Heart left ventricle (tissue), 16 donors: ENCODE measurements at regions not wholly inside any gene's neighbourhood (a gene's known extent, or its start where the extent isn't known, plus 50 kb on each side); places are given as distances from the start of the nearest gene placed in this dataset.

Experiments
- ATAC-seq, 4 donors: fragments of 200-7000 bp; cut with Tn5 transposase; one replicate each; pipeline ENCODE4 v1.9.1; 2020 to 2022; ENCODE audit warnings: moderate library complexity in 4 of 4, mild to moderate bottlenecking in 3 of 4, moderate number of reproducible peaks in 1 of 4
- DNase-seq, 5 donors: peaks; one replicate each; pipeline ENCODE4 v3.0.0-alpha.2; 2020
- H3K27ac ChIP-seq, 12 donors: fragments of 200-600 bp; sonication (generic) in 4 of 12; one replicate each; pipeline versions ENCODE4 v1.5.0 to v1.8.0; 2016 to 2022; ENCODE audit warnings: mild to moderate bottlenecking in 2 of 12
- H3K27me3 ChIP-seq, 9 donors: fragments of 200-600 bp; sonication (generic) in 2 of 9; one replicate each; pipeline versions ENCODE4 v1.5.1 to v1.8.0; 2016 to 2022; ENCODE audit warnings: mild to moderate bottlenecking in 3 of 9
- H3K36me3 ChIP-seq, 9 donors: fragments of 200-600 bp; sonication (generic) in 2 of 9; one replicate each; pipeline versions ENCODE4 v1.5.0 to v1.8.0; 2018 to 2022; ENCODE audit warnings: mild to moderate bottlenecking in 2 of 9
- H3K4me1 ChIP-seq, 12 donors: fragments of 200-600 bp; sonication (generic) in 4 of 12; one replicate each; pipeline versions ENCODE4 v1.5.0 to v1.8.0; 2016 to 2022; ENCODE audit warnings: mild to moderate bottlenecking in 3 of 12
- H3K4me3 ChIP-seq, 12 donors: fragments of 200-600 bp; sonication (generic) in 4 of 12; one replicate each; pipeline versions ENCODE4 v1.5.0 to v1.8.0; 2017 to 2022; ENCODE audit warnings: mild to moderate bottlenecking in 9 of 12, moderate library complexity in 4 of 12
- H3K9me3 ChIP-seq, 12 donors: fragments of 200-600 bp; sonication (generic) in 4 of 12; one replicate each; pipeline versions ENCODE4 v1.5.0 to v1.8.0; 2016 to 2022; ENCODE audit warnings: mild to moderate bottlenecking in 1 of 12
- CTCF ChIP-seq, 12 donors: fragments of 200-600 bp; sonication (generic) in 4 of 12; IDR thresholded peaks; one replicate each; pipeline versions ENCODE4 v1.5.0 to v1.8.0; 2018 to 2022; ENCODE audit warnings: antibody characterized with exemption in 12 of 12, mild to moderate bottlenecking in 5 of 12
- POLR2A ChIP-seq, 2 donors: fragments of 450-650 bp; IDR thresholded peaks; one replicate each; pipeline ENCODE4 v1.6.1; 2017; ENCODE audit warnings: antibody characterized with exemption in 2 of 2, mild to moderate bottlenecking in 2 of 2, moderate library complexity in 2 of 2
- WGBS, 4 donors: extraction: QIAGEN DNeasy Blood & Tissue Kit in 2 of 4; methylation state at CpG; one replicate each; pipeline versions ENCODE4 v1.1.5 to v1.1.7; 2013 to 2018; 5-methylcytosine and 5-hydroxymethylcytosine counted together
- intact Hi-C, 10 donors: fragments of 100-400 bp; cut with DNase I; formaldehyde crosslinking; loops; one replicate each; pipeline versions ENCODE4 v1.11.1 to v1.14.2; 2022
- donor health status: ischemic (EF 13 %, LVEDD 7.1; RV severe dilation, severe dysfunction).
- donor health status: healthy with polysubstance abuse.
- donor health status: DM: no; HTN: yes; CAD: no.
- donor health status: DM: no; HTN: no; CAD: no.
- donor health status: ischemic (EF 25% LVEDD 6.9; RV normal size, moderate dysfunction).
- donor health status: ischemic (EF 25% LVEDD 5.7; RV mildly dilated, moderate dysfunction).
- donor health status: healthy.
- donor health status: DM: yes; HTN: yes; CAD: no.
- donor health status: ischemic (EF 35%, LVEDD 5.7; RV mildly dilated, moderate dysfunction).
- donor health status: nonischemic (EF 11% LVEDD 7.7; RV severe dilation, severe dysfunction).
- donor health status: DM: yes; HTN: yes; CAD: no.
- donor health status: PGD.
- donor health status: ischemic (EF 29% LVEDD 5.4; RV normal size, mild dysfunction).
- donor health status: nonischemic (EF 23%, LVEDD 6.1; RV moderate dilation, normal function).

- TF ChIP-seq CTCF (IDR thresholded peaks at IDR 0.05) (no peak), POLR2A (IDR thresholded peaks at IDR 0.05) (no peak)
- ATAC-seq (no peak), DNase-seq (no peak)
- Histone ChIP-seq H3K9me3 (no peaks in the 10 kb centered on the region), H3K27me3 (peaks cover 0 to 5% (median 0%) of the 10 kb centered on the region in 9 donors), H3K4me3 (no peak overlapping the region), H3K4me1 (peaks cover 0 to 5% (median 0%) of the 10 kb centered on the region in 12 donors), H3K36me3 (no peaks in the 10 kb centered on the region), H3K27ac (no peak overlapping the region)
- intact Hi-C loops, result no loop called here
- 80 to 88% (median 84%) methylated on average over 2 of the region's 2 CpGs for WGBS, 4 donors
Observed at GRCh38 chr12:68097386-68097785, 62.2 kb downstream of the IFNG start.

- Histone ChIP-seq H3K27ac (no peak overlapping the region), H3K4me3 (no peak overlapping the region), H3K36me3 (no peaks in the 10 kb centered on the region), H3K9me3 (peaks cover 0 to 4% (median 0%) of the 10 kb centered on the region in 12 donors), H3K4me1 (peaks cover 0 to 7% (median 0%) of the 10 kb centered on the region in 12 donors), H3K27me3 (peaks cover 0 to 5% (median 0%) of the 10 kb centered on the region in 9 donors)
- TF ChIP-seq POLR2A (IDR thresholded peaks at IDR 0.05) (no peak), CTCF (IDR thresholded peaks at IDR 0.05) (no peak)
- intact Hi-C loops, result no loop called here
- no peak for DNase-seq
- no peak for ATAC-seq
- WGBS, 4 donors, result 80 to 86% (median 84%) methylated on average over 6 of the region's 6 CpGs
Observed at GRCh38 chr12:68094645-68095395, 64.7 kb downstream of the IFNG start.

DNA sequence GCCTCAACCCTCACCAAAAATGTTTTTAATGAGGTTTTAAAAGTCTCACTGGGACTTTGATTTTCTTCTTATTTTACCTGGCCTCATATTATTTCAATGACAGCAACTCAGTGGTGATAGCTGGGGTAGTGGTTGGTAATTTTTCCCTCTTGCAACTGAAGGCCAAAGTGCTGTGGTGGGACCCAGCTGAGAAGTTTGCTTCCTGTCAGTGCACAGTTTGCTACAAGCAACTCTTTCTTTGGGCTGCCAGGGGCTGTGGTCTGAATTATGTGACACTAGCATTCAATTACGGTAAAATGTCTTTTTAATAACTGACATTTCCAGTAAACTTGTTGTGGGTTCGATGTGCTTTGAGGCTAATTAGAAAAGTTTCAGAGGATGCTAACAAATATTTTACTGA is 65.3 kb downstream of the IFNG start:
- ATAC-seq (no peak), DNase-seq (no peak)
- Histone ChIP-seq H3K27me3 (peaks cover 0 to 4% (median 0%) of the 10 kb centered on the region in 9 donors), H3K27ac (no peak overlapping the region), H3K36me3 (no peaks in the 10 kb centered on the region), H3K4me1 (peaks cover 0 to 7% (median 0%) of the 10 kb centered on the region in 12 donors), H3K9me3 (peaks cover 0 to 10% (median 2%) of the 10 kb centered on the region in 12 donors), H3K4me3 (no peak overlapping the region)
- 86 to 93% (median 88%) methylated on average over 2 of the region's 2 CpGs for WGBS, 4 donors
- no peak for TF ChIP-seq CTCF (IDR thresholded peaks at IDR 0.05)
- TF ChIP-seq POLR2A (IDR thresholded peaks at IDR 0.05), result no peak
- intact Hi-C loops, result no loop called here

DNA sequence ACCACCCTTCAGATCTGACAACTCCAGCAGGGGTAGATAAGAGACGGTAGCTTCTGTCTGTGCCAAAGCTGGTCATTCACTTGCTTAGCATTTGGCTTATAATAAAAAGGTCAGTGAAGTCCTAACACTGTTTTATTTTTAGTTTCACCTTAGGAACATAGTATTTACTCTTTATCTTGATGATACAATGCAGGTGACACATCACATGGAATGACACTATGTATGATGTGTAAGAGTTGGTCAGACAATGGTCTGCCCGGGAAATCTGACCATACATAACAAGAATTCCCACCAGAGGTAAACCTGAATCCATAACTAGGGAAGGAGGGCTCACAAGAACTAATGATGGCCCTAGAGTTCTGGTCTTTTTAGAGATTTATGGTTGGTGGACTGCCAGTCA is 66.6 kb downstream of the IFNG start:
- Histone ChIP-seq H3K4me1 (peaks cover 0 to 7% (median 0%) of the 10 kb centered on the region in 12 donors), H3K27ac (no peak overlapping the region), H3K27me3 (no peaks in the 10 kb centered on the region), H3K9me3 (peaks cover 0 to 22% (median 6%) of the 10 kb centered on the region in 12 donors), H3K4me3 (no peak overlapping the region), H3K36me3 (no peaks in the 10 kb centered on the region)
- TF ChIP-seq POLR2A (IDR thresholded peaks at IDR 0.05) (no peak), CTCF (IDR thresholded peaks at IDR 0.05) (no peak)
- intact Hi-C loops, result no loop called here
- 53 to 63% (median 55%) methylated on average over 2 of the region's 2 CpGs for WGBS, 4 donors
- DNase-seq, result no peak
- peak in 1 of 4 donors; percentile 27 for ATAC-seq
